ENCODE measurements at regions not wholly inside any gene's neighbourhood (a gene's known extent, or its start where the extent isn't known, plus 50 kb on each side); places are given as distances from the start of the nearest gene placed in this dataset.

DNA sequence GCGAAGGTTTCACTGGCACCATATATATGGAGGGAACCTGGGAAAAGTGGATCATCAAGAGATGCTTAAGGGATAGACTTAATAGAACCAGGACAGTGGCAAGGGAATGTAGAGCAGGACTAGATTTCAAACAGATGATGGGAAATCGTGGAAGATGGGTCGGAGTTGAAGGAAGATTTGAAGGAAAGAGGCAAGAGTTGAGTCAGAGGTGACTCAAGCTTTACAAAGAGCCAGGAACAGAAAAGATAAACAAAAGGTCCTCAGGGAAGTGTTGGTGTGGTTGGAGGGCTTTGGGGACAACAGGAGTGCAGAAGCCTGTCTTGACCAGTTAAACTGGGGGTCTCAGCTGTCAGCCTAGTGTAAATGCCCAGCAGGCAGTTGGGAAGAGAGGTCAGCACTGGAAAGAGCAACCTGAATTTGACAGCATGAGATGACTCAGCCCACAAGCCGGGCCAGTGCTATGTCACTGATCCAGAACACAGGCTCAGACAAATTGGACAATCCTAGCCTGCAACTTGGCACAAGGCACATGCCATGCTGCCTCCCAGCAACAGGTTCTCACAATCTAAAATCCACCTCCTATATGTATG is 230.5 kb downstream of the IDS start:
- no peak for DNase-seq (ENCODE audit: low read depth in 2 of 2)

DNA sequence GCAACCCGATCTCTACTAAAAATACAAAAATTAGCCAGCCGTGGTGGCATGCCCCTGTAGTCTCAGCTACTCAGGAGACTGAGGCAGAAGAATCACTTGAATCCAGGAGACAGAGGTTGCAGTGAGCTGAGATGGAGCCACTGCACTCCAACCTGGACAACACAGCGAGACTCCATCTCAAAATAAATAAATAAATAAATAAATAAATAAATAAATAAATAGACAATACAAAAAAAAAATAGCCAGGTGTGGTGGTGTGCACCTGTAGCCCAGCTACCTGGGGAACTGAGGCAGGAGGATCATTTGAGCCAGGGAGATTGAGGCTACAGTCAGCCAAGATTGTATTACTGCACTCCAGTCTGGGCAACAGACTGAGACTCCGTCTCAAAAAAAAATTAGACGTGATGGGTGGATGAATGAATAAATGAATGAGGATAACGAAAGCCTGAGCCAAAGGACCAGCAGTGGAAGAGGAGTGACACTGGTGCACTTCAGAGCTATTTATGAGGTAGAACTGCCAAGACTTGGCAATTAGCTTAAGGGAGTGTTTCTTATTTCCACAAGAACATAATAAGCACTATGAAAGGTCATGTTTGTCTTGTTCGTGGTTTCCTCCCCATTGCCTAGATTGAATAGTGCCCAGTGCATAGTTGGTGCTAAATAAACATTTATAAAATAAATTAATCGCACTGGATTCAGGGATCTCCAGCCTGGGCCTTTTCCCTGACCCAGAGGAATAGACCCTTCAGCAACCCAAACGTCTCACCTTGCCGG is 232.2 kb downstream of the IDS start:
- no peak for DNase-seq (ENCODE audit: low read depth in 2 of 2)

DNA sequence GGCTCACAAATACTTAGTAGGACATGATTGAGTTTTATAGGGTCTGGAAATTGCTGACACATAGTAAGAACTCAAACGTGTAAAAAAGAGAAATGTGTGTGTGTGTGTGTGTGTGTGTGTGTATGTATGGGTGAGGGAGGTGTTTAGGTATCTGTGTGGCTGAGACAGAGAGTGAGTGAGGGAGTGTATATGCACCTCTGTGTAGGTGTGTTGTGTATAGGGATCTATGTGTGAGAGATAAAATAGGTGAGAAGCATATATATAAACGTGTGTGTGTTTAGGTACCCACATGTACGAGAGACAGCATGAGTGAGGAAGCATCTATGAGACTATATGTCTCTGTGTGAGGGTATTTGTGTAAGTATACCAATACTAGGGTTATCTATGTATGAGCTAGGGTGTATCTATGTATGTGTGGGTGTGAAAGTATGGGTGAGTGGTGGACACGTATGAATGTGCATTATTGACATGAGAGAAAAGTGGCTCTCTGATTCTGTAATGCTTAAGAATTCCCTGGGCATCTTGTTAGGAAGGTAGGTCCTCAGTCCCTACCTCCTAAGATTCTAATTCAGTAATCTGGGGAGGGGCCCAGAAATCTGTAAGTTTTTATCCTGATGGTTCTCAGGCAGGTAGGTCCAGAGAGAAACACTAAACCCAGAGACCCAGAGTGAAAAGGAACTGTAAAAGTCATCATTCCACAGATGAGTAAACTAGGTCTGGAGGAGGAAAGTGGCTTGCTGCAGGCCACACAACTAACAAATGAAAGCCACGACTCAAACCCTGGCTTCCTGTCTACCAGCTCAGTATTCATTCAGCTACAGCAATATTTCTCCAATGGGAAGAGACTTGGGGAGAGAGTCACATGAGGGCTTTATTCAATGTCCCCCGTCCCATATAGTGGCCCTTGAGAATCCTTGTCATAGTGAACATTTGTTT is 237.0 kb downstream of the IDS start:
- no peak for DNase-seq (ENCODE audit: low read depth in 2 of 2)

DNA sequence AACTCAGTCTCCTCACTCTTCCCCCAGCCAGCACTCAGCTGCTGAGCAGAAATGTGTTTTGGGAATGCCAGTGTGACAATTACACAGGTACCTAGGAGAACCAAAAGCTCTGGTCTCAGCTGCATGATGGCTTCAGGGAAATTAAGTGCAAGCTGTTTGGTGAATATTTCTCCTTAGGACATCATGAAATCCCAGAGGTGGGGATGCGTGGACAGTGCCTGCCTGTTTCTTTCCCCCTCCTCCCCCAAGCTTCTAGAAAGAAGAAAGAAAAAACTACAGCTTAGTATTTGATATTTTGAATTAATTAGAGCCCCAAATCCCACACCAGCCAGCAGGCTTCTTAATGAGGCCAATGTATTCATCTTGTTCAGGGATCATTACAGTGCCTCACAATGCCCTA is 243.0 kb downstream of the IDS start:
- DNase-seq (ENCODE audit: low read depth in 2 of 2) = no peak

DNA sequence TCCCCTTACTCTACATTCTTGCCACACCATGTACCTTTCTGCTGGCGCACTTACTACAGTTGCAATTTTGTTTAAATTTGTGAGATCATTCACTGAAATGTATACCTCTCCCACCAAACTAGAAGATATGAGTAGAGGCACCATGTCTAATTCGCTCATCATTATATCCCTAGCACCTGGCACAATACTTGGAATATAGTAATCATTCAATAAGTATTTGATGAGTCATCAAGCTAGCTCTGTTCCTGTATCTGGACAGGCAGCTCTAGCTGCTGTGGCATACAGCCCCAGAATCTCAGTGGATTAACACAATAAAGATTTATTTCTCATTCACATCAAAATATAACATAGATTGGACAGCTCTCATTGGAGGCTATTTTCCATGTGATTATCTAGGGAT is 245.9 kb downstream of the IDS start:
- no peak for DNase-seq (ENCODE audit: low read depth in 2 of 2)

DNA sequence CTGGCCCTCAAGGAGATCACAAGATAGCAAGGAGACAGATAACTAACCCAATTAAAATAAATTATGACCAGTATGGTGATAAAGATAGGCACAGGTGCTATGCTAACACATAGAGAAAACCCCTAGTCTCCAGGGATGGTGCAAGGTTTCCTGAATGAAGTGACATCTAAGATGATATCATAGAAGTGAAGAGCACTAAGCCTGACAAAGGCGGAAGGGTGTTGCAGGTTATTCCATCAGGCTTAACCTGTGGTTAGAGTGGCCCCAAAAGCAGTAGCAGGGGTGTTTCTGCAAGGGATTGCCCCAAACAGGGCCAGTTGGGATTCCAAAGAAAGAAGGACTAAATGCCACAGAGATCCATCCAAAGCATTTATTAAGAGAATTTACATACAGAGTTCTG is 249.2 kb downstream of the IDS start:
- no peak for DNase-seq (ENCODE audit: low read depth in 2 of 2)

DNA sequence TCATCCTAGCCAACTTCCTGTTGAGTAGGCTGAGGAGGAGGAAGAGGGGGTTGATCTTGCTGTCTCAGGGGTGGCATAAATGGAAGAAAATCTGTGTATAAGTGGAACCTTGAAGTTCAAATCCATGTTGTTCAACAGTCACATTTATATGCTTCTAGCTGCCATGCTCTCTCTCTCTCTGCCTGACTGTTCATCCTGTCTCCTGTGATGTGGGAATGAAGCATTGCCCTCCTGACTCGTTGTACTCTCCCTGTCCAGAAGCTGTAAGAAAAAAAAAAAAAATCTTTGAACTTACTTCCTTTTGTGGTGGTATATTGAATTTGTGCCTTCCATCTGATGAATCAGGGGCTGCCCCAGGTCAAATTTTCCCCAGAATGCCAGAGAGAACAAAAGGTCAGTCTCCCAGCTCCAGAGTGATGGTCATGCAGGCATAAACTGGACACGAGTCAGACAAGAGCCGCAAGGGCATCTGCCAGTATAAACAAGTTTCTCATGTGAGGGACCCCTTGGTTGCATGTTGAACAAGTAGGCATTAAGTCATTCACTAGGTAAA is 257.0 kb downstream of the IDS start:
- no peak for DNase-seq (ENCODE audit: low read depth in 2 of 2)

DNA sequence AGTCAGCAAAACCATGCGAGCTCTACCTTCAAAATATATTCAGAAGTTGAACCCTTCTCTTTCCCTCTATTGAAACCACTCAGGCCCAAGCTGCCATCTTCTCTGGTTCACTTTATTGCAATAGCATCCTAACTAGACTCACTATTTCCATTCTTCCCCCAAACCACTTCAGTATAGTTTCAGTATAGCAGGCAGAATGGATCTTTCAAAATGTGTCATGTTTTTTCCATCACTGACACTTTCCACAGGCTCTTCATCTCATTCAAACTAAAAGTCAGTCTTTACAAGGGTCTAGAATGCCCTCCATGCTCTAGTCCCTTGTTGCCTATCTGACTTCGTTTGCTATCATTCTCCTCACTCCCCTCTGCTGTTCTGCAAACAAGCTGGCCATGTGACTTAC is 274.4 kb downstream of the IDS start:
- no peak for DNase-seq (ENCODE audit: low read depth in 2 of 2)

DNA sequence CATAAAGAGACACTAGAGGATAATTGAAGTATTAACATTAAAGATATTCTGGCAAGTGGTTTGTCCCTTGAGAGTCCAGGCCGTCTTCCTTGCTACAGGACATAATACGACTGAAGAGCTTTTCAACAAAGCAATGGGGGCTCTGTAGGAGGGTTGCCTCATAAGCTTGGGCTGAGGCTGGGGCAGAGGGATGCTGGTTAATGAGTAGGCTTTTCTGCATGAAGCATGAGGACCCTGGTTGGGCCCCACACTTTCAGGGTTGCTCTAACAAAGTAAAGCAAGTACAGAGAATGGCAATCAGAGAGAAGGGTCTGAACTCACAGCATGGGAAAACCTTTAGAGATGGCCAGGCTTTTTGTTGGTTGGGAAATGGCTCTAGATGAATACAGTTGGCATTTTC is 281.3 kb downstream of the IDS start:
- no peak for DNase-seq (ENCODE audit: low read depth in 2 of 2)

DNA sequence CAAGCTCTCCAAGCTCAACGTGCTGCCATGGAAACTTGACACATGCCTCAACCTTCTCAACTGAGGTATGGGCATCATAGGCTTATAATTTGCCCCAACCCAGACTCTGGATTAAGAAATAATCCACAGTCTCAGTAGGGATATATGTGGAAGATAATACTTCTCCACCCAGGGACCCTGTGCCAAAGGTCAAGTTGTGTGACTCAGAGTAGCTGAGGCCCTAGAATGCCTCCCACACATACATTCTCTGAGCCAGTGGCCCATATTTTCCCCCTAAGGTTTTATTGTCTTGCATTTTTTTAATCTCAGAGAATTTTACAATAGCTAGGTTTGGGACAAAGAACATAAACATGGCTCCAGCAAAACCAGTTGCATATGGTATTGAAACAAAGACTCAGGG is 283.1 kb downstream of the IDS start:
- DNase-seq (ENCODE audit: low read depth in 2 of 2) = no peak

DNA sequence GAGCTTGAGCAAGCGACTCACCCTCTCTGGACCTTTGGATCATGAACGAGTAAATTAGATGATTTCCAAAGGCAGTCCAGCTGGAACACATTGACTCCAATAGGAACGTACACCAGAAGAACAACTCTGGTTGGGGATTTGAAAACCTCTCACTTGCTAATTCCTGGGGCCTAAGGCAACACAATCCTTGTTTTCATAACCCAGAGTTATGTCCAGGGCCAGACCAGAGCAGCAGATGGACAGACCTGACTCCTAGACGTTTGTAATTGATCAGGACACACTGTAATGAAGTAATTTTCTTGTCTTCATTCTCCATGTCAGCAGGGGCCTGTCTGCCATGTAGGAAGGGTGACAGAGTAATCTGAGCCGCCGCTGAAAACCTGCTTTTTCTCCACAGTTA is 283.9 kb downstream of the IDS start:
- no peak for DNase-seq (ENCODE audit: low read depth in 2 of 2)

DNA sequence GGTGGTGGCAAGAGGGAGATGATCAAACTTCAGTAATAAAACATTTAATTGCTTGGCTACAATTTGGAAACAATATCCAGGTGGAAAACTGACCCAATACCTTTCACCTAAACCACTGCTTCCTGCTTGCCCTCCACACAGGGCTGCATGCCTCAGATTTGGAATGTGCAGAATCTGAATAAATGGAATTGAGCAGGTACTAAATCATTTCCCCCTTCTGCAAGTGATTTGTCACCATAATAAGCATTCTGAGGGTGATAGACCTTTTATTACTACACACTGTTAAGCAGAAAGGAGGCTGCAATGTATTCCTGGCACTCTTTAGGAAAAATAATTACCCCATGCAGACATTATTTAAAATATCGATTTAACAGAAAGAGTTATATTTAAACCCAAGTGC is 291.8 kb downstream of the IDS start:
- no peak for DNase-seq (ENCODE audit: low read depth in 2 of 2)

DNA sequence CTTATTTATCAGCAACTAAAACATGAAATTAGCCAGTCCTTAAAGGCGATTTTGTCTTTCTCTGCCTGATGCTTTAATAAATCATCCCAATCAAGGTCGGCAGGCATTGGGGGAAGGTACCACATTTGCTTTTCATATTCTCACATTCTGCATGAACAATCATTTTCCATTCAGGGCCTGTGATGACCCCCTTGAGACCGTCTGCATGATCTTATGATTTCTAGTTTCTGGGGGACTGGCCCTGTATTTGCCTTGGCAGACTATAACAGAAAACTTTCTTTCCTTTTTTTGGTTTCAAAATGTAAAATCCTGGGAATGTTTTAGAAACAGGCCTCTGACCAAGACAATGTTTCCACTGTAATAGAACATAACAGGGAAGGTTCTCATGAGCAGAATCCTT is 296.8 kb downstream of the IDS start:
- no peak for DNase-seq (ENCODE audit: low read depth in 2 of 2)

DNA sequence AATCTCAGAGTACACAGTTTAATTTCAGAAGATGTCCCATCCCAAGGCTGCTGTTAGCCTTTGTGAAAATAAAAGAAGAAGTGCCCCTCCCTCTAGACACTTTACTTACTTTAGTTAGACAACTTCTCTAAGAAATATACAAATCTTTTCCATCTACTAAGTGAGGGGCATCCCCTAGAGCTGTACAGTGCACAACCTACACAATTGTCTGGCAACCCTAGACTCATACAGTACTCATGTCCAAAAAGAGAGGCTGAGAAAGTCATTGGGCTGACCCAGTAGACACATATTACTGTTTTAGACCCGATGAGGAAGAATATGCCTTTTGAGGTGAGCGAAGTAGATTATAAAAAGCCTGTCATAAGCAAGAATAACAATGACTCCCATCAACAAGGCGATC is 297.6 kb downstream of the IDS start:
- DNase-seq (ENCODE audit: low read depth in 2 of 2) = no peak

DNA sequence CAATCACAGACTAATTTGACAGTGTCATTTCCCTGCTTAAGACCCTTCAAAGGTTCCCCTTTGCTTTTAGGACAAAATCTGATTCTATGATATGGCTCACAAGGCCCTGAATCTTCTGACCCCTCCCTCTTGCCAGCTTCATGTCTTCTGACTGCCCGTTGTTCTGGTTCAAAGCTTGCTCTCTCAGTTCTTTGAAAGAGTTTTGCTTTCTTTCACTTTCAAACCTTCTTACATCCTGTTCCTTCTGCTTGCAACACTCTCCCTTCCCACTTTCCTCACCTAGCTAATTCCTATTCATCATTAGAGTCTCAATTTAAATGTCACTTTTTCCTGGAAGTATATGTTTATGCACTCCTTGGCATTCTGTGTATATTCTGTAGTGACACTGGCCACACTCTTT is 299.2 kb downstream of the IDS start:
- DNase-seq (ENCODE audit: low read depth in 2 of 2) = no peak

DNA sequence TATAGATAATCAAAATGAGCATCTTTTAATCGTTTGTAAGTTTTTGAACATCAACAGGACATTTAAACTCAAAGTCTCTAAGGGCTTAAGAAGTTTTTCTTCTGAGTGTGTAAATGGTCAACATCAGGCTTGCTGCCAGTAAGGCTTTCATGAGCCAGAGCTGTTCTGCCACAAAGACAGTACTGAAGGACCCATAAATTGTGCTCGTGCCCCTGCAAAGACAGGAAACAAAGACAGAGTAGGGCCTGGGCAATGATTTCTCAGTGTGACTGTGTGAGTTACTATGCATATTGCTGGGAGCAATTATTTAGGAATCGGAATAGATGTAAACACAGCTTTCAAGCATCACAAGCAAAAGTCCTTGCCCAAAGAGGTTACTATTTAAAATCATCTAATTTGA is 300.0 kb downstream of the IDS start:
- DNase-seq (ENCODE audit: low read depth in 2 of 2) = no peak

DNA sequence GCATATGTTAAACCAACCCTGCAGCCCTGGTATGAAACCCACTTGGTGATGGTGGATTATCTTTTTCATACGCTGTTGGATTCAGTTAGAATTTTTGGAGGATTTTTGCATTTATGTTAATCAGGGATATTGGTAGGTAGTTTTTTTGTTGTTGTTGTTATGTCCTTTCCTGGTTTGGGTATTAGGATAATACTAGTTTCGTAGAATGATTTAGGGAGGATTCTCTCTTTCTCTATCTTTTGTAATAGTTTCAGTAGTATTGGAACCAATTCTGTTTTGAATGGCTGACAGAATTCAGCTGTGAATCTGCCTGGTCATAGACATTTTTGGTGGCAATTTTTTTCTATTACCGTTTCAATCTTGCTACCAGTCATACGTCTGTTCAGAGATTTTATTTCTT is 305.4 kb downstream of the IDS start:
- DNase-seq (ENCODE audit: low read depth in 2 of 2) = no peak

DNA sequence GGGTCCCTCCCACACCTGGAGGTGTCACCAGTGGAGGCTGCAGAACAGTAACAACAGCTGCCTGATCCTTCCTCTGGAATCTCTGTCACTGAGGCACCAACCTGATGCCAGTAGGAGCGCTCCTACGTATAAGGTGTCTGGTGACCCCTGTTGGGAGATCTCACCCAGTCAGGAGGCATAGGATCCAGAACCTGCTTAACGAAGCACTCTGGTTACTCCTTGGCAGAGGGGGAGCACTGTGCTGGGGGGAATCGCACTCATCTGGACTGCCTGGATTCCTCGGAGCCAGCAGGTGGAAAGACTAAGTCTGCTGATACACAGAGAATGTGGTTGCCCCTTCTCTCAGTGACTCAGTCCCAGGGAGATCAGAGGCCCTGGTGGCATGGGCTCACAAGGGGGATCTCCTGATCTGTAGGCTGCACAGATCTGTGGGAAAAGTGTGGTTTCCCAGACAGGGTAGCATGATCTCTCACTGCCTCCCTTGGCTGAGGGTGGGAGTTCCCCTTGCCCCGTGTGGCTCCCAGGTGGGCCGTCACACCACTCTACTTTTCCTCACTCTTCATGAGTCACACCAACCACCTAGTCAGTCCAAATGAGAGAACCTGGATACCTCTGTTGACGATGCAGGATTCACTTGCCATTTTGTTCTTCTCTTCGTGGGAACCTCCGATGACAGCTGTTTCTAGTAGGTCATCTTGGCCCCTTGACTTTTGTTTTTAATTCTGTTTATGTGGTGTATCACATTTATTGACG is 305.9 kb downstream of the IDS start:
- DNase-seq (ENCODE audit: low read depth in 2 of 2) = peak in 1 of 2 experiments; percentile 2

DNA sequence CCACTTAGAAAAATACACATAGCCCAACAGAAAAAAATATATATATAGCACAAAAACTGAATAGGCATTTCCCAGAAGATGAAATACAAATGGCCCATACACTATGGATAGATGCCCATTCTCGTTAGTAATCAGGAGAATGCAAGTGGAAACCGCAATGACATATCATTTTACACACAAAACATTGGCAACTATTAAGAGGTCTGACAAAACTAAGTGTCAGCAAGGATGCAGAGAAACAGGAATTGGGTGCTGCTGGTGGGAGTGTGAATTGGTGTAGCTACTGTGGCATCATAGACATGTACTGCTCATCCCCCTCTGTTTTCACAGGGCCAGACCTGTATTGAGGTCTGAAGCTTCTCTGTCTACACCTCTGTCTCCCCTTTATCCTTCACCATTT is 320.0 kb downstream of the IDS start:
- DNase-seq (ENCODE audit: low read depth in 2 of 2) = no peak

DNA sequence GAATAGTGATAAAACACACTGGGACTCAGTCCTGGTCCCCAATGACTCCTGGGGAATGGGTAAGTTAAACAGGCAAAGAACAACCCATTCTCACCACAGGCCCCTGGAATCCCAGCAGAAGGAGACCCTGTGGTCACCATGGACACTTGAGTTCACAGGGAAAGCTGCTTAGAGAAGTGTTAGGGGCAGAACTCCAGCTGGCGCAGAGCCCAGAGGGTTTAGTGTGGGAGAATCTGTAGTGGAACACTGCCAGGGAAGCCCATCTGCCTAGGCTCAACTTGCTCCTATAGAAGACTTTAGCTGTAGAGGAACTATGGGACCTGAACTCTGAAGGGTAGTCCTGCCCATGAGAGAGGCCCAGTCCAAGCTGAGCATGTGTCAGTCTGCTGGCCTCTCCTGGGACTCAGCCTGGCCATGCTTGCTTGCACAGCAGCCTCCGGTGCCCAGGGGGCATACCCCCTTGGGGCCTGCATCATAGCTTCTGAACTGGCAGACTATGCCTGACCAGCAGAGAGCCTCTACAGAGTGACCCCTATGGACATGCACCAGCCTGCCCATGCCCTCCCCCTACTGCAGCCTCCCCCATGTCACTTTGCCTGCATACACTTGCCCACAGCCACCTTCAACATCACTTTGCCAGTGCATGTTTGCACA is 343.5 kb downstream of the IDS start:
- no peak for DNase-seq (ENCODE audit: low read depth in 2 of 2)

DNA sequence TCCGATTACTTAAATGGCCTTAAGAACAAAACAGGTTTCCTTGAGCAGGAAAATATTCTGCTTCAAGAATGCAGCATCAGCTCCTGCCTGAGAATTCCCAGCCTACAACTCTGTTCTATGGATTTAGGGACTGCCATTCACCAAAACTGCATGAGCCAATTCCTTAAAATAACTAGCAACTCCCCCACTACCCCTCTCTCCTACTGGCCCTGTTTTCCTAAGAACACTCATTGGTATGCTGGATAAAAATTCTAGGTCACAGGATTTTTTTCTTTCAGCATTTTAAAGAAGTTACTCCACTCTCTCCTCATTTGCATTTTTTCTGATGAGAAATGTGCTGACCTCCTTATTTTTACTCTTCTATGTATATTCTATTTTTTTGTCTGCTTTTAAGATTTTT is 347.1 kb downstream of the IDS start:
- DNase-seq (ENCODE audit: low read depth in 2 of 2) = no peak

Measured in stimulated activated CD4-positive, alpha-beta T cell treated with anti-CD3 and anti-CD28 coated beads, Interleukin-12 subunit alpha, Interleukin-12 subunit beta, amount 100 ng/mL, for 24 hours (primary cell).